GM13976 (cell line): ENCODE measurements at regions not wholly inside any gene's neighbourhood (a gene's known extent, or its start where the extent isn't known, plus 50 kb on each side); places are given as distances from the start of the nearest gene placed in this dataset.

Experiments
- DNase-seq: peaks from one replicate; pipeline ENCODE4 v3.0.0; 2012; ENCODE audit warnings: low spot score
- in situ Hi-C: fragments of 300-500 bp; cut with MboI; formaldehyde crosslinking; loops from one replicate; pipeline ENCODE4 v1.12.0; 2022; ENCODE audit warnings: low sequenced_read_pairs, mixed read lengths, inconsistent platforms; ENCODE audit not compliant: unreplicated experiment
- TF ChIP-seq, protein P1 (sequence below): IDR thresholded peaks from 2 replicates; pipeline ENCODE4 v1.5.1; 2012; ENCODE audit warnings: borderline replicate concordance, mild to moderate bottlenecking; ENCODE audit not compliant: insufficient read depth; ENCODE audit errors: extremely low read depth, missing control alignments, control extremely low read depth

DNA sequence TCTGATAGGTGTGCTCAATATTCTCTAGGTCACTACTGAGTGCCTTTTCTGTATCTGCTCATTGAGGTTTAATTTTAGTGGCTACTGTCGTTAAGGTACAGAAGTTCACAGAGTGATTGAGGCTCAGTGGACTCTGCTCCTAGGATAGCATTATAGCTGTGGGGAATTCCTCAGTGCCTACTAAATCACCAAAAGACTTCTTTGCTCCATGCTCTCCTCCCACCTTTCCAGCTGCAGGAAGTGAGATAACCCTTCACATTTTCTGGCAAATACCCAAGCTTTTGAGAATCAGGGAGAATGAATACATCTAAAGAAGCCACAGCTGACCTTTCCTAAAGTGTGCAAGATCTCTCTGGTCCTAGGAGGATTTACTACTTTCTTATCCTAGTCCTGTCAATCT lies 95.2 kb upstream of the FSIP2 start:
- in situ Hi-C loops = no loop called here
- TF ChIP-seq, protein P1, sequence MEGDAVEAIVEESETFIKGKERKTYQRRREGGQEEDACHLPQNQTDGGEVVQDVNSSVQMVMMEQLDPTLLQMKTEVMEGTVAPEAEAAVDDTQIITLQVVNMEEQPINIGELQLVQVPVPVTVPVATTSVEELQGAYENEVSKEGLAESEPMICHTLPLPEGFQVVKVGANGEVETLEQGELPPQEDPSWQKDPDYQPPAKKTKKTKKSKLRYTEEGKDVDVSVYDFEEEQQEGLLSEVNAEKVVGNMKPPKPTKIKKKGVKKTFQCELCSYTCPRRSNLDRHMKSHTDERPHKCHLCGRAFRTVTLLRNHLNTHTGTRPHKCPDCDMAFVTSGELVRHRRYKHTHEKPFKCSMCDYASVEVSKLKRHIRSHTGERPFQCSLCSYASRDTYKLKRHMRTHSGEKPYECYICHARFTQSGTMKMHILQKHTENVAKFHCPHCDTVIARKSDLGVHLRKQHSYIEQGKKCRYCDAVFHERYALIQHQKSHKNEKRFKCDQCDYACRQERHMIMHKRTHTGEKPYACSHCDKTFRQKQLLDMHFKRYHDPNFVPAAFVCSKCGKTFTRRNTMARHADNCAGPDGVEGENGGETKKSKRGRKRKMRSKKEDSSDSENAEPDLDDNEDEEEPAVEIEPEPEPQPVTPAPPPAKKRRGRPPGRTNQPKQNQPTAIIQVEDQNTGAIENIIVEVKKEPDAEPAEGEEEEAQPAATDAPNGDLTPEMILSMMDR = no peak
- no peak for DNase-seq

DNA sequence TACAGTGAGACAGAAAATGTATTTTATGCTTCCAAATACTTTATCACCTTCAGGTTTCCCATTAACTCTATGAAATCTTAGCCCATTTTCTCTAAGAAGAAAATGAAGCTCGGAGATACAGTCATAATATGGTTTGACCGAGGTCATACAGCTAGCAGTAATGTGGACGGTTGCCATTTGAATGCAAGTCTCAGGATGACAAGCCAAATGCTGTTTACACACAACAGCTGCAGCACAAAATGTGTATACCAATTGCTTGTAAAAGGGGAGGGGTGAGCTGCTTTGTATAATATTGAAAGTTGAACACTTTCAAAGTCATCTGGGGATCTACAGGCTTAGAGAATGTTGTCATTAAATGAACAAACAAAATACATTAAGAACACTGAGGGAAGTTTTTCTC lies 93.8 kb upstream of the FSIP2 start:
- TF ChIP-seq, protein P1 = no peak
- no peak for DNase-seq
- in situ Hi-C loops = no loop called here

DNA sequence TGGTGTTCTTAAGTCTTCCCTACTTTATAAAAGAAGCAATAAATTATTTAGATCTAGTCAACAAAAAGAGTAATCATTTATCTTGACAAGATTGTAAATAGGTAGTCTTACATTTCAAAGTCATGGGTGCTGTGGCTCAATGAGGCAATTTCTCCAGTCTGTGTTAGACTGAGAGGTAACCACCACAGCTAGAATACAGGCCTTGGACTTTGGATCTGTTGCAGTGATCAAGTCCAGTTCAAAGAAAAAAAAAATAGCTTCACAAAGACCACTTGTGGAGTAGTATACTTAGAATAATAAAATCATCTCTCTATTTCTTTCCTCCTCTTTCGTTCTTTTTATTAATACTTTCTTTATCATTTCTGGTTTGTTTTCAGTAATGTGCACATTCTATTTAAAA lies 93.1 kb upstream of the FSIP2 start:
- in situ Hi-C loops = no loop called here
- TF ChIP-seq, protein P1 = no peak

DNA sequence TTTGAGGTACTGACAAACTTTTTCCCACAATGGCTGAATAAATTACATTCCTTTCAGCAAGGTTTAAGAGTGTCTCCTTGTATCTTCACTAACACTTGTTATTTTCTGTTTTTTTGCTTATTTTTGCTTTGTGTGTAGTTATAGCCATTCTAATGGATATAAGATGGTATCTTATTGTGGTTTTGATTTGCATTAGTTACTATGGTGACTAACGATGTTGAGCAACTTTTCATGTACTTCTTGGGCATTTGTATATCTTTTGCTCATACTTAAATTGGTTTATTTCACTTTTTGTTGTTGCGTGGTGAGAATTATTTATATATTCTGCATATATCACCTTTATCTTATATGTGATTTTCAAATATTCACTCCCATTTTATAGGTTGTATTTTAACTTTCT lies 79.9 kb upstream of the FSIP2 start:
- no peak for DNase-seq
- in situ Hi-C loops = no loop called here
- TF ChIP-seq, protein P1 = no peak

More for the DNA sequence above, 93.1 kb upstream of the FSIP2 start:
- DNase-seq = no peak

DNA sequence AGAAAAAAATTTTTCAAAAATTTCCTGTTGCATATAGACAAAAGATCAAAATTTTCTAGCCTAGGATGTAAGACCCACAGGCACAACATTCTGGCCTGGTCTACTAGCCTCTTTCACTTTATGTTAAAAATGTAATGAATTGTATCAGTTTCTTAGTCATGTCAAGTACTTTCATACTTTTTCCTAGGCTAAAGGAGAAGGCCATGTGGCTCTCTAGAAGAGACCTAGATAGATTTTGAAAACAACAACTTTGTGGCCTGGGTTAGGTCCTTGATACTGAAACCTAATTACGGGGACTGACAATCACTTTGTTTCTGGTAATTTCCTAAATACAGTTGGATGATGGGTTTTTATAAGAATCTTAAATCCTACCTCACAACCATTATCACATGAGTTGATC lies 74.8 kb upstream of the FSIP2 start:
- TF ChIP-seq, protein P1 = no peak
- in situ Hi-C loops = no loop called here
- no peak for DNase-seq

DNA sequence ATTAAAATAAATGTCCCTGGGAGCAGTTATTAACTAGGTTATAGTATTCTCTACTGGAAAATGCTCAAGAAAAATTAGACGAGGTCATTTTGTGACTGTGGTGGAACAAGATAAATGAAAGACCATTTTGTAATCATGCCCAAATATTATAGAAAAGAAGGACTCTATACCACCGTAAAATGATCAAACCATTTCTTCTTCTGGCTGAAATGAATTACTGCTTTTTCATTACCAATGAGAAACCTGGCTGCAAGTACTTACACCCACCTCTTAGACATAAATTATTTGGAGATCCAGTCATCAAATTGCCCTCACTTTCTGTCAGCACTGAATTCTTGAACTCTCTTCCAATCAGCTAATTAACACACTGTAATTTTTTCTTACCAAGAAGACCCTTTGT lies 74.2 kb upstream of the FSIP2 start:
- TF ChIP-seq, protein P1 = no peak
- in situ Hi-C loops = no loop called here
- DNase-seq = no peak
